GM12864 (cell line): ENCODE measurements at regions not wholly inside any gene's neighbourhood (a gene's known extent, or its start where the extent isn't known, plus 50 kb on each side); places are given as distances from the start of the nearest gene placed in this dataset.

Experiments
- DNase-seq: peaks from one replicate; pipeline ENCODE4 v3.0.0-alpha.2; 2011; ENCODE audit warnings: low read depth
- H3K4me3 ChIP-seq: 2 replicates; pipeline ENCODE4 v1.5.1; 2011; ENCODE audit warnings: mild to moderate bottlenecking, low read depth, low read length, control low read depth
- TF ChIP-seq, protein P1 (sequence below): IDR thresholded peaks from 2 replicates; pipeline ENCODE4 v1.5.1; 2011; ENCODE audit warnings: low read depth, mild to moderate bottlenecking, moderate library complexity, low read length, control low read depth, inconsistent platforms; ENCODE audit errors: missing control alignments

- H3K4me3 ChIP-seq, result no peak overlapping the region
- TF ChIP-seq, protein P1, sequence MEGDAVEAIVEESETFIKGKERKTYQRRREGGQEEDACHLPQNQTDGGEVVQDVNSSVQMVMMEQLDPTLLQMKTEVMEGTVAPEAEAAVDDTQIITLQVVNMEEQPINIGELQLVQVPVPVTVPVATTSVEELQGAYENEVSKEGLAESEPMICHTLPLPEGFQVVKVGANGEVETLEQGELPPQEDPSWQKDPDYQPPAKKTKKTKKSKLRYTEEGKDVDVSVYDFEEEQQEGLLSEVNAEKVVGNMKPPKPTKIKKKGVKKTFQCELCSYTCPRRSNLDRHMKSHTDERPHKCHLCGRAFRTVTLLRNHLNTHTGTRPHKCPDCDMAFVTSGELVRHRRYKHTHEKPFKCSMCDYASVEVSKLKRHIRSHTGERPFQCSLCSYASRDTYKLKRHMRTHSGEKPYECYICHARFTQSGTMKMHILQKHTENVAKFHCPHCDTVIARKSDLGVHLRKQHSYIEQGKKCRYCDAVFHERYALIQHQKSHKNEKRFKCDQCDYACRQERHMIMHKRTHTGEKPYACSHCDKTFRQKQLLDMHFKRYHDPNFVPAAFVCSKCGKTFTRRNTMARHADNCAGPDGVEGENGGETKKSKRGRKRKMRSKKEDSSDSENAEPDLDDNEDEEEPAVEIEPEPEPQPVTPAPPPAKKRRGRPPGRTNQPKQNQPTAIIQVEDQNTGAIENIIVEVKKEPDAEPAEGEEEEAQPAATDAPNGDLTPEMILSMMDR, result no peak
- DNase-seq, result no peak
Observed at GRCh38 chr21:35533893-35534292, 484.8 kb upstream of the RUNX1 start.

DNA sequence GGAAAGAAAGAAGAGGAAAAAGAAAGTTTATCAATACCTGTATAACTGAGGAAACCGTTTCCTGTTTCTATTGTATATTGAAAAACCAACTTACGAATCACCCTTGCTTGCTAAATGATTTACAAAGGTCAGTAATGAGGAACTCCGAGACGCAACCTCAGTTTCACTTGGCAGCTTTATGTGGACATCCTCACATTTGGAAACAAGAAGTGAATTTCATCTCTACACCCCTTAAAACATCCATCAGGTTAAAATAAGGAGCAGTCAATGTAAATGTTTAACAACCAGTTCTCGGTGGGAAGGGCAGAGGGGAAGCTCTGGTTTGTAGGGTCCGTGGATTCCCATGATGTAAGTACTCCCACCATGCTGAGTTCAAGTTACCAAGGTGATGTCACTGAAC is 481.7 kb upstream of the RUNX1 start:
- TF ChIP-seq, protein P1, result no peak
- no peak overlapping the region for H3K4me3 ChIP-seq
- no peak for DNase-seq

DNA sequence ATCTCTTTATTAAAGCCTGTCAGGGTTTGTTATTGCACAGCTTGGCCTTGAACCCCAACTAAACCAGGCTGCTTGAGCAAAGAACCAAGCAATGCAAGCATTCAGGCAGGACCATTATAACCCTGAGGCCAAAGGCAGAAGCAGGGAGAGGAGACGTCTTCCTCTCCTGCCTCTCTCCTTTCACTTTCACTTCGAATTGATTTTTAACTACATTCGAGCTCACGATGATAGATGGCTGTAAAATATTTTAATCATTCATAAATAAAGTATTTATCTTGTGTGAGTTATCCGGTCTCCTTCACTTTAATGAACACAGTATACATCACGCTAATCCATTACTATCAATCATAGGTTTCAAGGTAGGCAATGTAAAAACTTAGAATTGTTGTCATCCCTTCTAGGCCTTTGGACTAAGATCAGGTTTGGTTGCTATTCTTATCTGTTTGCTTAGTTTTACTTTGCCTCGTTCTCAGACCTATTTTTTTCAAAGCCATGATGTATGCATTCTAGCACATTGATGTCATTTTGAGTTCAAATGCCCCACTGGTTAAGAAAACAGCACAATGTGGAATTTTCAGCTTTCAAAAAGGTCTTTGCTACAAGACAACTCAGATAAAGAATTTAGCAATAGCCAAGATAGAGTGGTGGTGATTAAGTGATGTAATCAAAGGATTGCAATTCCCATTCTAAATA is 480.2 kb upstream of the RUNX1 start:
- DNase-seq, result no peak
- TF ChIP-seq, protein P1, result no peak
- H3K4me3 ChIP-seq, result peak overlapping the region; percentile 56

GRCh38 chr21:35528116-35529042 is 479.3 kb upstream of the RUNX1 start:
- TF ChIP-seq, protein P1, result no peak
- H3K4me3 ChIP-seq, result peak overlapping the region; percentile 56
- DNase-seq, result no peak

DNA sequence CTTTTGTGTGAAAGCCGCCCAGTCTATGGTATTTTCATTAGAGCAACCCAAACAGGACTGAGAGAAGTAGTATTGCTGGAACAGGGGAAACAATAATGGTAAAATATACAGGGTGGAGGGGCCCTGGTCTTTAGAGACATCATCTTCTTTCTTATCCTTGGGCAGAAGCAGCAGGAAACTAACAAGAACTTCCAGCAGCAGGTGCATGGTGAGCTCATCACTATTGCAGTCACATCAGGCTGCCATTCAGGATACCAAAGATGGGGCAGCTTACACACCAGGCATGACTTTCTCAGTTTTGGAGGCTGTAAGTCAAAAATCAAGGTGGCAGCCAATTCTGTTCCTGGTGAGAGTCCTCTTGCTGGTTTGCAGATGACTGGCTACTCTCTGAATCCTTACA is 478.3 kb upstream of the RUNX1 start:
- H3K4me3 ChIP-seq, result no peak overlapping the region
- no peak for DNase-seq
- TF ChIP-seq, protein P1, result no peak

GRCh38 chr21:35525443-35525842 is 476.3 kb upstream of the RUNX1 start:
- no peak overlapping the region for H3K4me3 ChIP-seq
- no peak for DNase-seq
- TF ChIP-seq, protein P1, result no peak
